Gastroesophageal sphincter (tissue), 4 donors: ENCODE measurements at regions not wholly inside any gene's neighbourhood (a gene's known extent, or its start where the extent isn't known, plus 50 kb on each side); places are given as distances from the start of the nearest gene placed in this dataset.

Source experiments
- ATAC-seq: fragments of 150-250 bp; one replicate; pipeline ENCODE4 v1.9.1; 2016; ENCODE audit warnings: mild to moderate bottlenecking, moderate library complexity
- H3K27ac ChIP-seq, 4 donors: fragments of 200-600 bp; sonication (generic) in 3 of 4; 1 replicate in 3 of 4; 2 replicates in 1 of 4; pipeline ENCODE4 v1.5.1; 2016 to 2019
- H3K27me3 ChIP-seq: fragments of 200-600 bp; sonication (generic); one replicate; pipeline ENCODE4 v1.5.1; 2019
- H3K36me3 ChIP-seq, 2 donors: fragments of 200-600 bp; sonication (generic); one replicate each; pipeline ENCODE4 v1.5.1; 2019; ENCODE audit warnings: control low read depth in 1 of 2
- H3K4me1 ChIP-seq, 3 donors: fragments of 200-600 bp; sonication (generic); 1 replicate in 2 of 3; 2 replicates in 1 of 3; pipeline ENCODE4 v1.5.1; 2016 to 2019; ENCODE audit warnings: control low read depth in 2 of 3
- H3K4me3 ChIP-seq, 2 donors: fragments of 200-600 bp; sonication (generic); one replicate each; pipeline ENCODE4 v1.5.1; 2019; ENCODE audit warnings: mild to moderate bottlenecking in 1 of 2, moderate library complexity in 1 of 2
- H3K9me3 ChIP-seq, 3 donors: fragments of 200-600 bp; sonication (generic); one replicate each; pipeline ENCODE4 v1.5.1; 2017 to 2019; ENCODE audit warnings: control low read depth in 2 of 3
- EP300 ChIP-seq: sonication (generic); formaldehyde crosslinking; IDR thresholded peaks from one replicate; pipeline ENCODE4 v1.6.1; 2017; ENCODE audit warnings: antibody characterized with exemption, mild to moderate bottlenecking
- POLR2A ChIP-seq, 2 donors: fragments of 450-650 bp; IDR thresholded peaks; one replicate each; pipeline ENCODE4 v1.6.1; 2017; ENCODE audit warnings: antibody characterized with exemption in 2 of 2, mild to moderate bottlenecking in 2 of 2, moderate library complexity in 1 of 2
- POLR2AphosphoS5 ChIP-seq: sonication (generic); formaldehyde crosslinking; IDR thresholded peaks from one replicate; pipeline ENCODE4 v1.6.1; 2017; ENCODE audit warnings: antibody characterized with exemption
- WGBS, 2 donors: methylation state at CpG; one replicate each; pipeline ENCODE4 v1.1.5; 2018; ENCODE audit warnings: low coverage in 1 of 2; 5-methylcytosine and 5-hydroxymethylcytosine counted together
- TF ChIP-seq, protein P1 (sequence below), 4 experiments: fragments of 200-600 bp in 2 of 4; fragments of 450-650 bp in 2 of 4; sonication (generic) in 1 of 4; IDR thresholded peaks; one replicate each; pipeline ENCODE4 v1.5.1; 2017 to 2019; ENCODE audit warnings: antibody characterized with exemption in 4 of 4, mild to moderate bottlenecking in 2 of 4, moderate library complexity in 2 of 4

DNA sequence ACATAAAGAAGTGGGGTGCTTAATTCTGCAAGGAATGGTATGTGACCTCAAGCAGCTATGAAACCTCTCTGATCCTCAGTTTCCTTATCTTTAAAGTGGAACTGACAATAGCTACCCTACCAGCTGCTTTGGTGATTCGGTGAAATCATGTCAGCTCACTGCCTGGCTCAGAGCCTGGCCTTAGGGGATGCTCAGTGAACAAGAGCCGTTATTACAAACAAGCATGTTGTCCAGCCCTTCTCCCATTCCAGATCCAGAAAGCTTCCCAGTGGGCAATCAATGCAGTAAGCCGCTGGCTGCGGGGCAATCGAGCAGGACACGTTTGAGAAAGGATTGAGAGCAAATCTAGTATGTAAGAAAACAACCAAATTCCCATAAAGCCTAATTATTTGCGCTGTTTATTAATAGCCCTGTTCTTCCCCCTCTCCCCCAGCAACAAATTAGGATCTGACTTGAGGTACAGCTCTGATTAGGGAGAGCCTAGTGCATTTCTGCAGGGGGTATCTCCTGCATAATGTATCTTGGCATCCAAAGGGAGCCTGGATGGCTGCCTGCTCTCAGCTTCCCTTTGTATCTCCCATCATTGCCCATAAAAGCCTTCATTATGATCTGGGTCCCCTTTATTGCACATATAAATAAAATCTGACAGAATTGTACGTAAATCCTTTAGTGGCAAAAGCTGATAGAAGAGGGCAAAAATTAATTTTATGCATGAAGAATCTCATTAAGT lies 371.4 kb downstream of the TMEM232 start:
- H3K9me3 ChIP-seq: no peaks in the 10 kb centered on the region
- no peaks in the 10 kb centered on the region for H3K36me3 ChIP-seq
- H3K4me1 ChIP-seq: peaks cover 0 to 15% (median 0%) of the 10 kb centered on the region in 3 donors
- TF ChIP-seq POLR2AphosphoS5 (no peak), EP300 (no peak), POLR2A (IDR thresholded peaks at IDR 0.05) (no peak)
- TF ChIP-seq, protein P1, sequence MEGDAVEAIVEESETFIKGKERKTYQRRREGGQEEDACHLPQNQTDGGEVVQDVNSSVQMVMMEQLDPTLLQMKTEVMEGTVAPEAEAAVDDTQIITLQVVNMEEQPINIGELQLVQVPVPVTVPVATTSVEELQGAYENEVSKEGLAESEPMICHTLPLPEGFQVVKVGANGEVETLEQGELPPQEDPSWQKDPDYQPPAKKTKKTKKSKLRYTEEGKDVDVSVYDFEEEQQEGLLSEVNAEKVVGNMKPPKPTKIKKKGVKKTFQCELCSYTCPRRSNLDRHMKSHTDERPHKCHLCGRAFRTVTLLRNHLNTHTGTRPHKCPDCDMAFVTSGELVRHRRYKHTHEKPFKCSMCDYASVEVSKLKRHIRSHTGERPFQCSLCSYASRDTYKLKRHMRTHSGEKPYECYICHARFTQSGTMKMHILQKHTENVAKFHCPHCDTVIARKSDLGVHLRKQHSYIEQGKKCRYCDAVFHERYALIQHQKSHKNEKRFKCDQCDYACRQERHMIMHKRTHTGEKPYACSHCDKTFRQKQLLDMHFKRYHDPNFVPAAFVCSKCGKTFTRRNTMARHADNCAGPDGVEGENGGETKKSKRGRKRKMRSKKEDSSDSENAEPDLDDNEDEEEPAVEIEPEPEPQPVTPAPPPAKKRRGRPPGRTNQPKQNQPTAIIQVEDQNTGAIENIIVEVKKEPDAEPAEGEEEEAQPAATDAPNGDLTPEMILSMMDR (IDR thresholded peaks at IDR 0.05): no peak
- 95% methylated on average over 2 of the region's 8 CpGs; no CpG with 5 or more reads in 1 of the 2 donors for WGBS, 2 donors
- no peaks in the 10 kb centered on the region for H3K27me3 ChIP-seq
- no peak overlapping the region for H3K4me3 ChIP-seq
- peak; percentile 13 for ATAC-seq
- H3K27ac ChIP-seq: no peak overlapping the region

GRCh38 chr5:110356677-110357076 lies 369.8 kb downstream of the TMEM232 start:
- TF ChIP-seq, protein P1 (IDR thresholded peaks at IDR 0.05): no peak
- TF ChIP-seq POLR2A (IDR thresholded peaks at IDR 0.05): no peak
- TF ChIP-seq POLR2AphosphoS5: no peak
- no peak for TF ChIP-seq EP300
- WGBS, 2 donors: 57 to 83% methylated on average over 1 to 2 of the region's 2 CpGs

GRCh38 chr5:110359221-110359620 lies 367.2 kb downstream of the TMEM232 start:
- no peaks in the 10 kb centered on the region for H3K27me3 ChIP-seq
- peaks cover 0 to 9% (median 0%) of the 10 kb centered on the region in 3 donors for H3K4me1 ChIP-seq
- WGBS, 2 donors: 29 to 50% methylated on average over 1 of the region's 1 CpG
- no peak overlapping the region for H3K4me3 ChIP-seq
- no peak for ATAC-seq
- H3K27ac ChIP-seq: no peak overlapping the region
- no peak for TF ChIP-seq EP300
- TF ChIP-seq, protein P1 (IDR thresholded peaks at IDR 0.05): no peak
- TF ChIP-seq POLR2A (IDR thresholded peaks at IDR 0.05): no peak
- TF ChIP-seq POLR2AphosphoS5: no peak
- no peaks in the 10 kb centered on the region for H3K9me3 ChIP-seq
- no peaks in the 10 kb centered on the region for H3K36me3 ChIP-seq

More at GRCh38 chr5:110356677-110357076, 369.8 kb downstream of the TMEM232 start:
- Histone ChIP-seq H3K36me3 (no peaks in the 10 kb centered on the region), H3K27me3 (no peaks in the 10 kb centered on the region), H3K4me3 (no peak overlapping the region), H3K27ac (no peak overlapping the region), H3K9me3 (no peaks in the 10 kb centered on the region), H3K4me1 (peaks cover 0 to 15% (median 0%) of the 10 kb centered on the region in 3 donors)
- ATAC-seq: no peak

DNA sequence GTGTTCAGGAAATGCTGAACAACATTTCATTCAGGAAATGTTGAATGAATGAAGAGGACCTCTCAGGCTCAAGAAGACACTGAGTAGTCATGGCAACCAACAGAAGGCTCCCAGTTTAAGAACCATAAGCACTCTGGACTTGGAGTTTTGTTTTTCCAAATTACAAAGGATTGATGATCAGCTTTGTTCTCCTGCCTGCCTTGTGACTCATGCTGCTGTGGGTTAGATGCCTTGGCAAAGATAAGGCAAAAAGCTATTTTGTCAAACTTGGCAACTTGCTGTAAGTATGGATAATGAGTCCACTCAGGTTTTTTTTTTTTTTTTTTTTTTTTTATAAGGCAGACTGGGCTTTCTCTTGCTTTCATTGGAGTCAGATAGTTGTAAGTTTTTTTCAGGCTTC lies 365.0 kb downstream of the TMEM232 start:
- no peak overlapping the region for H3K27ac ChIP-seq
- no peak for ATAC-seq
- no peaks in the 10 kb centered on the region for H3K4me1 ChIP-seq
- no peak for TF ChIP-seq POLR2A (IDR thresholded peaks at IDR 0.05)
- TF ChIP-seq, protein P1 (IDR thresholded peaks at IDR 0.05): no peak
- H3K4me3 ChIP-seq: no peak overlapping the region
- H3K9me3 ChIP-seq: no peaks in the 10 kb centered on the region
- no peaks in the 10 kb centered on the region for H3K36me3 ChIP-seq
- no peaks in the 10 kb centered on the region for H3K27me3 ChIP-seq

DNA sequence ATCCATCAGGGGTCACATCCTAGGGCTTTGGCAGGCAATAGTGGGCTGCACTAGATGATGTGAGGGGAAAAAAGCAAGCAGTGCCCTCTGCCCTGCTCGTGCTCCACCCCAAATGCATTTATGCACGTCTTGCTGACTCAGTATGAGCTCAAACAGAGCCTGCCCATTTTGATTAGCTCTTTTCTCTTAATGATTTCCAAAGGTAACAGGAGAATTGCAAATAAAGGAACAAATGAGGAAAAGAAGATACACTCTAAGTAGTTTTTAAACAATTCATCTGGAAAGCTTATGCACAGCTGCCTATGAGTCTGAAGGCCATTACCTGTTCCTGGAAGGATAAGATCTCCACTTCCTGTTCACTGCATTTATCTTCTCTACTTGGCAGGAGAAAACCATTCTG lies 364.2 kb downstream of the TMEM232 start:
- Histone ChIP-seq H3K4me3 (no peak overlapping the region), H3K9me3 (no peaks in the 10 kb centered on the region), H3K36me3 (no peaks in the 10 kb centered on the region), H3K27me3 (no peaks in the 10 kb centered on the region), H3K27ac (no peak overlapping the region), H3K4me1 (no peaks in the 10 kb centered on the region)
- no peak for ATAC-seq
- WGBS, 2 donors: 51 to 88% methylated on average over 2 of the region's 2 CpGs
- TF ChIP-seq EP300 (no peak), POLR2AphosphoS5 (no peak), POLR2A (IDR thresholded peaks at IDR 0.05) (no peak)
- TF ChIP-seq, protein P1 (IDR thresholded peaks at IDR 0.05): no peak
